ENCODE measurements at regions not wholly inside any gene's neighbourhood (a gene's known extent, or its start where the extent isn't known, plus 50 kb on each side); places are given as distances from the start of the nearest gene placed in this dataset.
"Not testable (repeated sequence)": the region's sequence is repeated elsewhere in the genome, so short reads cannot be mapped to it uniquely, and the experiment has no call there.

DNA sequence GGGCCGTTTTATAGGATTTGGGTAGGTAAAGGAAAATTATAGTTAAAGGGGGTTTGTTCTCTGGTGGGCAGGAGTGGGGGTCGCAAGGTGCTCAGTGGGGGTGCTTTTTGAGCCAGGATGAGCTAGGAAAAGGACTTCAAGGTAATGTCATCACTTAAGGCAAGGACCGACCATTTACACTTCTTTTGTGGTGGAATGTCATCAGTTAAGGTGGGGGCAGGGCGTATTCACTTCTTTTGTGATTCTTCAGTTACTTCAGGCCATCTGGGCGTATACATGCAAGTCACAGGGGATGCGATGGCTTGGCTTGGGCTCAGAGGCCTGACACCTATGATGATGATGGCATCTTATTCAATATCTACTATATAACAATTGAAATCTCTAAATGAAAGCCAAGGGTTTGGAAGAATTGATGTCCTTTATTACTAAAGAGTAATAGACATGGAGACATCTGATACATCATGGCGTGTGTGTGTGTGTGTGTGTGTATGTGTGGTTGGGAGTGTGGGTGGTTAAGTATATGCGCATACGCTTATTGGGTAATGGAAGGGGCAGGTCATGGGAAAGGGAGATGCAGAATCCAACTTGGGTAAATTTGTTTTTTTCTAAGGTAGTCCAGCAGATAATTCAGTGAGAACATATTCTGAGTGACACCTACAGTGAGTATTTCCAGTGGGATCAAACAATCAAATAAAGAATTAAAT lies 236.9 kb upstream of the DUSP10 start:
- H3K27ac Mint-ChIP-seq, result peak overlapping the region in 3 of 6 donors; percentile 11 to 49 (median 47)

DNA sequence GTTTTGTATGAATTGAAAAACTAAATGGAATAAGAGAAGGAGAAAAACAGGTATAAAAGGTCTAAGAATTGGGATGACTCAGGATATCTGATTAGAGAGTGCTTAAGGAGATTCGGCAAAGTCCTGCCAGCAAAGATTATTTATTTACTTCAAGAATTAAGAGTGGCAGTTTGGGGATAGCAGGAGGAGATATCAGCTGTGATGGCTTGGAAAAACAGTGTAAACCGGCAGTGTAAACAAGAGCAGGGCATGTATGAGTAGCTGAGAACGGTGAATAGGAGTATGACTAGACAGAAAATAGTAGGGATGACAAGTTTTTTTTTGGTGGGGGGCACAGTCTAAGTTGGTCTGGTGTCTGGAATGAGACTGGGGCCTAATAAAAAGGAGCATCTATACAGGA lies 231.9 kb upstream of the DUSP10 start:
- not testable (repeated sequence) for H3K27me3 Mint-ChIP-seq; H3K4me3 Mint-ChIP-seq; DNase-seq; H3K36me3 Mint-ChIP-seq; ATAC-seq (ENCODE audit: low read depth in 2 of 2); H3K27ac Mint-ChIP-seq; H3K4me1 Mint-ChIP-seq; H3K9me3 Mint-ChIP-seq

More for the DNA sequence above, 236.9 kb upstream of the DUSP10 start:
- not testable (repeated sequence) for H3K4me3 Mint-ChIP-seq; H3K9me3 Mint-ChIP-seq; DNase-seq; H3K27me3 Mint-ChIP-seq; H3K36me3 Mint-ChIP-seq; ATAC-seq (ENCODE audit: low read depth in 2 of 2)
- H3K4me1 Mint-ChIP-seq, result peaks cover 0 to 16% (median 9%) of the 10 kb centered on the region in 3 donors

DNA sequence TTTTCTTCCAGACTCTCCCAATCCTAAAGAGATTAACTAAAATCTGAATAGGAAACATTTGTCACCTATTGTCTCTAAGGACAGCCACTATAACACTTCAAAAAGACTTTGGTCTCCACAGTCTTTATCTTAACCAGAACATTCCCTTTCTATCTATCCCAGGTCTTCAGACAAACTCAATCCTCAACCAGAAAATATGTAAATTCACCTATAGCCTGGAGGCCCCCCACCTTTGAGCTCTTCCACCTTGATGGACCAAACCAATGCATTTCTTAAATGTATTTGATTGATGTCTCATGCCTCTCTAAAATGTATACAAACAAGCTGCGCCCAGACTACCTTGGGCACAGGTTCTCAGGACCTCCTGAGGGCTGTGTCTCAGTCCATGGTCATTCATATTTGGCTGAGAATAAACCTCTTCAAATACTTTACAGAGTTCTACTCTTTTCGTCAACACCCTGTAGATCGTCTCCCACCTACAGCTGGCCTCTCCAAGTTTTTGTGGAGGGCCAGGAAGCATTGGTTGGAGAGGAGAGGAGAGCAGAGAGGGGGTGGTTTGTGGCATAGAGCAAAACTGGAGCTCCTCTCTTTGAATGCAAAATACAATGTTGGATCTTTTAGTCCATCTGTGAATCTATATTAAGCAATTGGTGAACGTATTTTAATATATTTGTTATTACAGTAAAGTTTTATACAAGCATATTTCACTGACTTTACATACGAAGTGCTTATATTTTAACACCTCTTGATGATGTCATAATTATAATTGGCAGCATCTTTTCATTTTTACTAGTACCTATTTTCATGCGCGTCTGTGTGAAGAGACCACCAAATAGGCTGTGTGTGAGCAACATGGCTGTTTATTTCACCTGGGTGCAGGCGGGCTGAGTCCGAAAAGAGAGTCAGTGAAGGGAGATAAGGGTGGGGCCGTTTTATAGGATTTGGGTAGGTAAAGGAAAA lies 230.7 kb upstream of the DUSP10 start:
- no peaks in the 10 kb centered on the region for H3K4me1 Mint-ChIP-seq
- H3K4me3 Mint-ChIP-seq, result no peak overlapping the region
- DNase-seq (no peak), ATAC-seq (ENCODE audit: low read depth in 2 of 2) (no peak)
- no peaks in the 10 kb centered on the region for H3K36me3 Mint-ChIP-seq
- no peak overlapping the region for H3K27ac Mint-ChIP-seq
- peaks cover 0 to 2% (median 0%) of the 10 kb centered on the region in 7 donors for H3K9me3 Mint-ChIP-seq
- H3K27me3 Mint-ChIP-seq, result no peaks in the 10 kb centered on the region

DNA sequence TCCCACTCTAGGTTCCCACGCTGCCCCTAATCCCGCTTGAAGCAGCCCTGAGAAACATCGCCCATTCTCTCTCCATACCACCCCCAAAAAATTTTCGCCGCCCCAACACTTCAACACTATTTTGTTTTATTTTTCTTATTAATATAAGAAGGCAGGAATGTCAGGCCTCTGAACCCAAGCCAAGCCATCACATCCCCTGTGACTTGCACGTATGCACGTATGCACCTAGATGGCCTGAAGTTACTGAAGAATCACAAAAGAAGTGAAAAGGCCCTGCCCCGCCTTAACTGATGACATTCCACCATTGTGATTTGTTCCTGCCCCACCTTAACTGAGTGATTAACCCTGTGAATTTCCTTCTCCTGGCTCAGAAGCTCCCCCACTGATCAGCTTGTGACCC lies 229.1 kb upstream of the DUSP10 start:
- ATAC-seq (ENCODE audit: low read depth in 2 of 2); H3K4me1 Mint-ChIP-seq; H3K27ac Mint-ChIP-seq; H3K4me3 Mint-ChIP-seq; H3K36me3 Mint-ChIP-seq; H3K27me3 Mint-ChIP-seq; H3K9me3 Mint-ChIP-seq; DNase-seq: not testable (repeated sequence)

DNA sequence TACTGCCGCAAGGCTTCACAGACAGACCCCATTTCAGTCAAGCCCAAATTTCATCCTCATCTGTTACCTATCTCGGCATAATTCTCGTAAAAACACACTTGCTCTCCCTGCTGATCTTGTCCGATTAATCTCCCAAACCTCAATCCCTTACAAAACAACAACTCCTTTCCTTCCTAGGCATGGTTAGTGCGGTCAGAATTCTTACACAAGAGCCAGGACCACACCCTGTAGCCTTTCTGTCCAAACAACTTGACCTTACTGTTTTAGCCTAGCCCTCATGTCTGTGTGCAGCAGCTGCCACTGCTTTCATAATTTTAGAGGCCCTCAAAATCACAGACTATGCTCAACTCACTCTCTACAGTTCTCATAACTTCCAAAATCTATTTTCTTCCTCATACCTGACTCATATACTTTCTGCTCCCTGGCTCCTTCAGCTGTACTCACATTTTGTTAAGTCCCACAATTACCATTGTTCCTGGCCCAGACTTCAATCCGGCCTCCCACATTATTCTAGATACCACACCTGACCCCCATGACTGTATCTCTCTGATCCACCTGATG lies 227.5 kb upstream of the DUSP10 start:
- DNase-seq; H3K36me3 Mint-ChIP-seq; H3K27me3 Mint-ChIP-seq; H3K4me1 Mint-ChIP-seq; H3K4me3 Mint-ChIP-seq; H3K27ac Mint-ChIP-seq; H3K9me3 Mint-ChIP-seq; ATAC-seq (ENCODE audit: low read depth in 2 of 2): not testable (repeated sequence)

DNA sequence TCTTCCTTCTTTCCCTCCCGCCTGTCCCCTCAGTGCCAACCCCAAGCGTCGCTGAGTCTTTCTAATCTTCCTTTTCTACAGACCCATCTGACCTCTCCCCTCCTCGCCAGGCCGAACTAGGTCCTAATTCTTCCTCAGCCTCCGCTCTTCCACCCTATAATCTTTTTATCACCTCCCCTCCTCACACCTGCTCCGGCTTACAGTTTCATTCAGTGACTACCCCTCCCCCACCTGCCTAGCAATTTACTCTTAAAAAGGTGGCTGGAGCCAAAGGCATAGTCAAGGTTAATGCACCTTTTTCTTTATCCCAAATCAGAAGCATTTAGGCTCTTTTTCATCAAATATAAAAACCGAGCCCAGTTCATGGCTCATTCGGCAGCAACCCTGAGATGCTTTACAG lies 225.6 kb upstream of the DUSP10 start:
- H3K27me3 Mint-ChIP-seq; H3K9me3 Mint-ChIP-seq; H3K36me3 Mint-ChIP-seq; H3K4me1 Mint-ChIP-seq; H3K27ac Mint-ChIP-seq; ATAC-seq (ENCODE audit: low read depth in 2 of 2); H3K4me3 Mint-ChIP-seq; DNase-seq: not testable (repeated sequence)

DNA sequence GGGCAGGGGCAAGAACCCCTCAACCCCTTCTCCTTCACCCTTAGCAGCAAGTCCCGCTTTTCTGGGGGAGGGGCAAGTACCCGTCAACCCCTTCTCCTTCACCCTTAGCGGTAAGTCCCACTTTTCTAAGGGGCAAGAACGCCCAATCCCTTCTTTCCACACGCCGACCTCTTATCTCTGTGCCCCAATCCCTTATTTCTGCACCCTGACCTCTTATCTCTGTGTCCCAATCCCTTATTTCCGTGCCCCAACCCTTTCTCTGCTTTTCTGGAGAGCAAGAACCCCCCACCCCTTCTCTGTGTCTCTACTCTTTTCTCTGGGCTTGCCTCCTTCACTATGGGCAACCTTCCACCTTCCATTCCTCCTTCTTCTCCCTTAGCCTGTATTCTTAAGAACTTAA lies 225.0 kb upstream of the DUSP10 start:
- not testable (repeated sequence) for H3K4me3 Mint-ChIP-seq; H3K27ac Mint-ChIP-seq; DNase-seq; H3K9me3 Mint-ChIP-seq; H3K27me3 Mint-ChIP-seq; ATAC-seq (ENCODE audit: low read depth in 2 of 2); H3K4me1 Mint-ChIP-seq; H3K36me3 Mint-ChIP-seq

DNA sequence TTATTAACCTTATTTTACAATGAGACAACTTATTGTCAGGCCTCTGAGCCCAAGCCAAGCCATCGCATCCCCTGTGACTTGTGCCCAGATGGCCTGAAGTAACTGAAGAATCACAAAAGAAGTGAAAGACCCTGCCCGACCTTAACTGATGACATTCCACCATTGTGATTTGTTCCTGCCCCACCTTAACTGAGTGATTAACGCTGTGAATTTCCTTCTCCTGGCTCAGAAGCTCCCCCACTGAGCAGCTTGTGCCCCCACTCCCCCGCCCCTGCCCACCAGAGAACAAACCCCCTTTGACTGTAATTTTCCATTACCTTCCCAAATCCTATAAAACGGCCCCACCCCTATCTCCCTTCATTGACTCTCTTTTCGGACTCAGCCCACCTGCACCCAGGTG lies 224.0 kb upstream of the DUSP10 start:
- DNase-seq; H3K4me3 Mint-ChIP-seq; H3K27me3 Mint-ChIP-seq; ATAC-seq (ENCODE audit: low read depth in 2 of 2); H3K9me3 Mint-ChIP-seq; H3K4me1 Mint-ChIP-seq; H3K36me3 Mint-ChIP-seq: not testable (repeated sequence)
- H3K27ac Mint-ChIP-seq, result peak overlapping the region in 2 of 6 donors; percentile 21 to 54

DNA sequence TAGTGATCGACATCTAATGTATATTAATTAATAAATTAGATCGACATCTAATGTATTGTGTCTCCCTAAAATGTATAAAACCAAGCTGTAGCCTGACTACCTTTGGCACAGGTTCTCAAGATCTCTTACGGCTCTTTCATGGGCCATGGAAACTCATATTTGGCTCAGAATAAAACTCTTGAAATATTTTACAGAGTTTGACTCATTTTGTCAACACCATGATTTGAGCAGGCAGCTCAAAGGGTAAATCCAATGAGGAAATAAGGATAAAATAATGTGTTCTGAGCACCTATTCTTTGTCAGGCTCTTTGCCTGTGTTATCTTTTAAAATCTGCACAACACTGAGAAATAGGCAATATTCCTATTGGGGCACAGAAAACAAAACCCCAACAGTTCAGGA lies 223.4 kb upstream of the DUSP10 start:
- no peaks in the 10 kb centered on the region for H3K4me1 Mint-ChIP-seq
- H3K27me3 Mint-ChIP-seq, result no peaks in the 10 kb centered on the region
- DNase-seq (no peak), ATAC-seq (ENCODE audit: low read depth in 2 of 2) (no peak)
- H3K36me3 Mint-ChIP-seq, result no peaks in the 10 kb centered on the region
- H3K27ac Mint-ChIP-seq, result no peak overlapping the region
- peaks cover 0 to 10% (median 0%) of the 10 kb centered on the region in 7 donors for H3K9me3 Mint-ChIP-seq
- no peak overlapping the region for H3K4me3 Mint-ChIP-seq

DNA sequence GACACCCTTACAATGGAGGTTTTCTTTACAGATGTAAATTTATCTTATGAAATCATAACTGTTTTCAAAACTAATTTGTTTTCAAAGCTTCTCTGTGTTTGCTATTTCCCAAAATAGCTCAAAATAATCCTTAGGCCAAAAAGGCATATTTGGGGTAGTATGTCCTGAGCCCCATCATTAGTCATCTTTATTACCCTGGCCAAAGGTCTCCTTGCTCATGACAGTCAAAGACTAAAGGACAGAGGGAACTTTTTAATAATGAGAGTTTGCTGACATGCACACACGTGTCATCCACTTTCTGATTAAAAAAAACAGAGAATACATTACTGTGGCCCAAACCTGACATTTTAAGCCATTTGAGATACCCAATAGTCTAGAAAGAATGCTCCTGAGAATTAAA lies 221.9 kb upstream of the DUSP10 start:
- no peaks in the 10 kb centered on the region for H3K4me1 Mint-ChIP-seq
- no peak overlapping the region for H3K27ac Mint-ChIP-seq
- no peak for DNase-seq
- H3K27me3 Mint-ChIP-seq, result no peaks in the 10 kb centered on the region
- no peaks in the 10 kb centered on the region for H3K36me3 Mint-ChIP-seq
- no peak for ATAC-seq (ENCODE audit: low read depth in 2 of 2)
- no peak overlapping the region for H3K4me3 Mint-ChIP-seq
- H3K9me3 Mint-ChIP-seq, result peaks cover 0 to 10% (median 0%) of the 10 kb centered on the region in 7 donors

DNA sequence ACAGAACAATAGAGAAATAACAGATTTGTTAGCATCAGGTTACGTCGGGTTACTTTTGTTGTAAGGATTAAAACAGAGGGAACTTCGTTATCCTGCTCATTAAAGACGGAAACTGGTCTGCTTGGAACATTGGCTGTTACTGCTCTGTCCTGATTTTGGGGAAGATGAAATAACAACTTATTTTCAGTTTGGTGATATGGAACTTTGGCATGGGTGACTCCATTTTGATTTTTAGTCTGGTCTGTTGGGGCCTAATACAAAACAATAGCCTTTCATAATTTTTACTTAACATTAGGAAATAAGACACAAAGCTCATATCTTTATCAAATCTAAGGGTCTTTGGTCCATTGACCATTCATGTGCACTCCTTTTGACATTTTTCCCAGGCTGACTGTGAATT lies 220.5 kb upstream of the DUSP10 start:
- Mint-ChIP-seq H3K4me3 (no peak overlapping the region), H3K27me3 (no peaks in the 10 kb centered on the region), H3K36me3 (no peaks in the 10 kb centered on the region), H3K9me3 (peaks cover 0 to 7% (median 0%) of the 10 kb centered on the region in 7 donors), H3K27ac (no peak overlapping the region), H3K4me1 (peaks cover 0 to 4% (median 0%) of the 10 kb centered on the region in 3 donors)
- ATAC-seq (ENCODE audit: low read depth in 2 of 2), result no peak
- DNase-seq, result no peak

DNA sequence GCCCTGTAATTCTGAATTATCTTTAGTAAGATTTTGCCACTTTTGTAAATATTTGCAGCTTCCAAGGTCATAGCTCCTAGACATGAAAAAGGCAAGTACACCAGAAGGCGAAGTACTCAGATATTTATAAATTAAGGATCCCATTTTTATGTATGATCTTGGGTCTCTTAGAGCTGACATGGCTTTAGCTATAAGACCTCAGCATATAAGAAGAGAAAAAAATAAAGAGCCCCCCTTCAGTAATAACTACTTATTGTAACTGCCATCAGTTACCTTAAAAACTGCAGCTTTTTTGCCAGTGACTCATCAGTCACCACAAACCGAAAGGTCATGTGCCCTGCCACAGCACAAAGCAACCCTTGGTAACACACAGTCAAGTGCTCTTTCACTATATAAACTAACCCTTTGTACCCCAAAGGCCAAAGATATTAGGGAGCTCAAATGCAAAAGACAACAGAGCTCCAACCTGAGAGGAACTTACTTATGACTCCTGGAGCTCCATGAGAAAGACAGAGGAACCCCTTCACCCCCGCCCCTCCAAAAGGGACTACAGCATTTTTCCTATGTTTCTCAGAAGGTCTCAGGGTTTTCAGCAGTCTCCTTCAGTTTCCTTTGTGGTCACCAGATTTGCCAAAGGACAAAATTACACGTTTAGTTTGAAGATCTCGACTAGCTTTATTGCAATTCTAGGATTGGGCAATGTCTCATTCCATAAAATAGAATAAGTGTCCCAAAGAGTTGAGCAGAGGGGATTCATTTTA lies 219.8 kb upstream of the DUSP10 start:
- Mint-ChIP-seq H3K27ac (peak overlapping the region in 1 of 6 donors; percentile 32), H3K9me3 (peaks cover 0 to 5% (median 0%) of the 10 kb centered on the region in 7 donors), H3K36me3 (no peaks in the 10 kb centered on the region), H3K4me1 (peaks cover 0 to 4% (median 0%) of the 10 kb centered on the region in 3 donors), H3K27me3 (no peaks in the 10 kb centered on the region), H3K4me3 (no peak overlapping the region)
- DNase-seq (no peak), ATAC-seq (ENCODE audit: low read depth in 2 of 2) (no peak)

DNA sequence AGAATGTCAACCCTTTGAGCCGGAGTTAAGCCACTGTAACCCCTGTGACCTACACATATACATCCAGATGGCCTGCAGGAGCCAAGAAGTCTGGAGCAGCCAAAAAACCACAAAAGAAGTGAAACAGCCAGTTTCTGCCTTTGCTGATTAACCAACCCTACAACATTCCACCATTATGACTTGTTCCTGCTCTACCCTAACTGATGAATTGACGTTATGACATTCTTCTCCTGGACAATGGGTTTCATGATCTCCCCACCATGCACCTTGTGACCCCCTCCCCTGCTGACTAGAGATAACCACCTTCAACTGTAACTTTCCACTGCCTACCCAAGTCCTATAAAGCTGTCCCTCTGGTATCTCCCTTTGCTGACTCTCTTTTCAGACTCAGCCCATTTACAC lies 216.3 kb upstream of the DUSP10 start:
- H3K9me3 Mint-ChIP-seq; H3K4me3 Mint-ChIP-seq; H3K27me3 Mint-ChIP-seq; H3K36me3 Mint-ChIP-seq; ATAC-seq (ENCODE audit: low read depth in 2 of 2); DNase-seq; H3K27ac Mint-ChIP-seq; H3K4me1 Mint-ChIP-seq: not testable (repeated sequence)
